HG03159 (cell line): ENCODE measurements at regions not wholly inside any gene's neighbourhood (a gene's known extent, or its start where the extent isn't known, plus 50 kb on each side); places are given as distances from the start of the nearest gene placed in this dataset.

Source experiments
- ATAC-seq: cut with Tn5 transposase; IDR thresholded peaks from one replicate; pipeline ENCODE4 v1.9.1; 2021; ENCODE audit warnings: mild to moderate bottlenecking, moderate library complexity; ENCODE audit not compliant: unreplicated experiment

DNA sequence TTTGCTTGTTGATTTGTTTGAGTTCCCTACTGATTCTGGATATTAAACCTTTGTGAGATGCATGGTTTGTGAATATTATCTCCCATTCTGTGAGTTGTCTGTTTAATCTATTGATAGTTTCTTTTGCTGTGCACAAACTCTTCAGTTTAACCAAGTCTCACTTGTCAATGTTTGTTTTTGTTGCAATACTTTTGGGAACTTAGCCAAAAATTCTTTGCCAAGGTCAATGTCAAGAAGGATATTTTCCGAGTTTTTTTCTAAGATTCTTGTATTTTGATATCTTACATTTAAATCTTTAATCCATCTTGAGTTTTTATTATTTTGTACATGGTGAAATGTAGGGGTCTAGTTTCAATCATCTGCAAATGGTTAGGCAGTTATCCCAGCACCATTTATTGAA lies 1230.7 kb upstream of the NCAM2 start:
- no peak for ATAC-seq

DNA sequence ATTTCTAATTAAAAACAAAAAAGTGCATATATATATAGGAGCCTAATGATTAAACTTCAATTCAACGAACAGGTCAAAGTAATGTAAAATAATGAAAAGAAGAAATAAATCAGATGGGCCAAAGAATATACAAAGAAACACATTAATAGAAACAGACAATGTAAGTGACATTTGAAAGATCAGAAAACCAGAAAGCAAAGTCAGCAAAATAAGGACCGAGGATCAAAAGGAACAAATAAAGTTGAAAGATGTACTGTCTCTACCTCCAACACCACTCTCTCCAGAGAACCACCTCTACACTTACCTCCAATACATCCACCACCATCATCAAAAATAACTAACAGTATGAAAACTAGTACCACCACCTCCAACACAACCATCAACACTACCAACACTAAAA lies 1226.3 kb upstream of the NCAM2 start:
- no peak for ATAC-seq

DNA sequence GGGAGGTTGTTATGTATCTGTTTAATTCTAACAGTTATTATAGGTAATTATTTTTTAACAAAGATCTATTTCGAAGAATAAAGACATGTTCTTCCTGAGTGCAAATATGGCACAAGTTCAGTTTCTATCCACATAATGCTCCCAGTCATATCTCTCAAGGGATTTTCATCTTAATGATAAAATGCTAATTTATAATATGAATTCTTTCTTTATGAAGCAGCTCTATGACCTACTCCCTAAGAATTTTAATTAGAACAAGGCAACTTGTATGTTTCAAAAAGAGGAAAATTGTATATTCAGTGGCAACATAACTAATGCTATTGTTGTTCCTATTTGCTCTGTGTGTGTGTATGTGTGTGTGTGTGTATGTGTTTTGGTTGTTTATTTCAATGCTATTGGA lies 1222.1 kb upstream of the NCAM2 start:
- no peak for ATAC-seq

DNA sequence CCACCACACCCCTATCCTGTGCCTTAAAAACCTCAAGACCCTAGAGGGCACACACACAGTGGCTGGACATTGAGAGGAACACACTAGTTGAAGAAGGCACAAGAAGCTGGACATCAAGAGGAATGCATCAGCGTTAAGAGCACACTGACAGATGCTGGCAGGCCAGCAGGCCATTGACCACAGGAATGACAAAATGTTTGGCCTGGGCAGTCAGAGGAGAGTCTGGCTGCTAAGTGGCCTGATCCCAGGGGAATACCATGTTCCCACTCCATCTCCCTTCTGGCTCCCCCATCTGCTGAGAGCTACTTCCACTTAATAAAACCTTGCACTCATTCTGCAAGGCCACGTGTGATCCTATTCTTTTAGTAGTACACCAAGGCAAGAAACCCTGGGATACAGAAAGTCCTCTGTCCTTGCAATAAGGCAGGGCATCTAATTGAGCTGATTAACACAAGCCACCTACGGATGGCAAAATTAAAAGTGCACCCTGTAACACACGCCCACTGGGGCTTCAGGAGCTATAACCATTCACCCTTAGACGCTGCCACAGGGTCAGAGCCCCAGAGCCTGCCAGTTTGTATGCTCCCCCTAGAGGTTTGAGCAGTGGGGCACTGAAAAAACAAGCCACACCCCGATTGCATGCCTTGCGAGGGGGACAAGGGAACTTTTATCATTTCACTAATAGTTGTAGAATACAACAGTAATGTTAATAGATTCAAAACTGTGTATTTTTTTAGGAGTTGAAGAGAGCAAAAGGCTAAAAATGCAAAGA lies 1216.1 kb upstream of the NCAM2 start:
- ATAC-seq = no peak

DNA sequence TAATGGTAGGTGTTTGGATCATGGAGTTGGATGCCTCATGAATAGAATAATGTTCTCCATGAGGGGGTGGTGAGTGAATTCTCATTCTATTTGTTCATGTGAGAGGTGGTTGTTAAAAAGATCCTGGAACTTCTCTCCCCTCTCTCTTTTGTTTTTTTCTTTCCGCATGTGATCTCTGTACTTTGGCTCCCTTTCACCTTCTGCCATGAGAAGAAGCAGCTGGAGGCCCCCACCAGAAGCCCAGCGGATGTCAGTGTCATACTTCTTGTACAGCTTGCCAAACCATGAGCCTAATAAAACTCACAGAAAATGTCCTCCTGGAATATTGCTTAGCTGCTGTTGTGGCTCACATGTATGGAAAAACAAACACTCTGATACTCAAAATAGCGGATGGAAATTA lies 1212.3 kb upstream of the NCAM2 start:
- ATAC-seq = no peak

DNA sequence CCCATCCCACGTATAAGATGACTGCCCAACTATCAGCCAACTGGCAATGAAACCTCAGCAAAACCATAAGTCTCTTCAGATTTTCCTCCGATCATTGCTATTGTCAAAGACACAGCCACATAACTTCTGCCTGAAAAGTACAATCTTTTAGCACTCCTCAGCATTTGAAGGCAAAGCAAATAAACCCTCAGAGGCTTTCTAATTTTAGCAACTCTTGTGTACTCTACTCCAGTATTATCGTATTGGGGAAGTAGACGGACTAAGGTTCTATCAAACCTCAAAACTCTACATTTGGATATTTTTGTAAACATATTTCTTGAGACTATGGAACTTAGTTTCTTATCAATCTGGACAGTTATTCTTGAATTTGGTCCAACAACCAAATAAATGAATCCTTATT lies 1206.2 kb upstream of the NCAM2 start:
- no peak for ATAC-seq

DNA sequence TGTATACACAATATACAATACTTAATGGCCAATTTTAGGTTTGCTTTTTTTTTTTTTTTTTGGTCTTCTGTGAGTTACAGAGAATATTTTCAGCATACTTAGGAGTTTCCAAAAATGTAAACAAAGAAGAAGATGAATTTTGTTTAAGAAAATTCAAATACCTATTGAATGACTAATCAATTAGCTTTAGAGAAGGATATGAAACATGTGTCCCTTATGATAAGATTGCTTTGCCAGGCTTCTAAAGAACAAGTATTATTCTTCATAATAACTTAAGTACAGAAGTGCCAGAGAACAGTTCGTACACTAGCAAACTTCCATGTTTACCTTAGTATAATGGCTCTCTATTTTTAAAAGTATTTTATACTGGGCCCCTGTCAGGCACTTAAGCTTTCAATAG lies 1191.0 kb upstream of the NCAM2 start:
- no peak for ATAC-seq

DNA sequence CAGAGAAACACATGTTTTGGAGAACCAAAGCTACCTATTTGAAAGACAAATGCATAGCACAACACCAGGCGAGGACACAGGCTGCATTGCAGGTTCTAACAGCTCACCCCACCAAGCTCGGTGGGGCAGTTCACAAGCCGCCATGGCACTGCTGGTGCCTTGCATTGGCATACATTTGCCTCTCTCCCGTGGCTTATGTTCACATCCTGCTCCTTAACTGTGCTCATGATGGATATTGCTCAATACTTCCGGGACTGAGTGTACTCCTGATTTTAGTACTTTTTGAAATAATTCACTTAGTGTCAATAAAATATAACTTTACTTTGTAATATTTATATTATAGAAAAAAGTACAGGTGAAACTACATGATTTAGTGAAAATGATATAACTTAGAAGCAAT lies 1187.4 kb upstream of the NCAM2 start:
- no peak for ATAC-seq

DNA sequence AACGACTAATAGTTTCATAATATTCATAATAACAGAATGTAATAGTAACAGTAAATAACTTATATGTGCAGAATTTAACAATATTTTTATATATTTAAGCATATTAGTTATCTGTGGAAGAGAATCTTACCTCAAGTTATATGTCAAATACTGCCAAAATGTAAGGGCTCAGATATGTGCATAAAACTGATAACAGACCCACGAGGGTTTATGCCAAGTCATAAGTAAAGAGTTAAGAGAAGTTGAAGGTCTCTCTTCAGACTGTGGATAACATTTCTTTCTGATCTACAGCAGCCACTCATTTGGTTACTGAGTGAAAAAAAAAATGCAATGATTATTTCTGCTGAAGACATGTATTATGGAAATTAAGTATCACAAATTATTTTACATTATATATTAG lies 1167.8 kb upstream of the NCAM2 start:
- no peak for ATAC-seq

DNA sequence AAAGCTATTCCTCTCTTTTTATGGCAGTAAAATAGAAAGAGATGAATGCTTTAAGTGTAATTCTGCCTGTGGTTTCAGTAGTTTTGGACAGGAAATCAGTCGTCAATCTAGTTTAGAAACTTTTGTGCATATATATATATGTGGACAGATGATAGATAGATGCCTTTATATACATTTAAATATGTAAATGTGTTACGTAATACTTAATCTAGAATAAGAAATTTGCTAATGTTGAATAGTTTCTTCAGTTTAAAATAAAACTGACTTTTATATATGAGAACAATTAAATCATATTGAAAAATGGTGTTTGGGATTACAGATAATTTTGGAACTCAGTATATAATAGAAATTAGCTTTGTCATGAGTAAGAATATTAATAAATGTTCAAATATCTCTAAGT lies 1165.7 kb upstream of the NCAM2 start:
- ATAC-seq = no peak

DNA sequence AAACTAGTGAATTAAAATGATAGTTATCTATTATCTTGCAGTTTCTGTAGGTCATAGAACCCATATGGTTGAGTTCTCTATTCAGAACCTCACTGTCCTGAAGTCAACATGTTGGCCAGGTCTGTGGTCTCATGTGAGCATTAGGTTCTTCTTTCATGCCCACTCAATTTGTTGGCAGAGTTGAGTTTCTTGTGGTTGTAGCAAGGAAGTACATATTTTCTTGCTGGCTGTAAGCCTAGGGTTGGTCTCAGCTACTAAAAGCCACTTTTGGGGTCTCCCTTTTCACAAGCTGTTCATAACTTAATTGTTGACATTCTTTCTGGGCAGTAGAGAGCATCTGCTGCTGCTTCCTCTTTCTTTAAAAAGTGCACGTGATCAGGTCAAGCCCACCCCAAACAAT lies 1165.1 kb upstream of the NCAM2 start:
- no peak for ATAC-seq

DNA sequence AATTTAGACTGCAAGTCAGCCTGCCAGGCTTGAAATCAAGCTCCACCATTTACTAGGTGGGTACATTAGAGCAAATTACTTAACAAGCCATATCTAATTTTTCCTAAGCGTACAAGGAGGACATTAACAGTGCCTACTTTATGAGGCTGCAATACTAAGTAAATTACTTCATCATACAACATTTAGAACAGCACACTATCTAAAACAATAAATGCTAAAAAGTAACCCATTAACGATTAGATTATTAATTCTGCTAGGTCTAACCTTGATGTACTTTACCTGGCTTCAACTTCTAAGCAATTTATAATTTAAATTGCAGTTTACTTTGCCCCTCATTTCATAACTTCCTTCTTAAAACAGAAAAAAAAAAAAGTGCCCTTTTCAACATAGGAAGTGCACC lies 1155.6 kb upstream of the NCAM2 start:
- ATAC-seq = no peak

DNA sequence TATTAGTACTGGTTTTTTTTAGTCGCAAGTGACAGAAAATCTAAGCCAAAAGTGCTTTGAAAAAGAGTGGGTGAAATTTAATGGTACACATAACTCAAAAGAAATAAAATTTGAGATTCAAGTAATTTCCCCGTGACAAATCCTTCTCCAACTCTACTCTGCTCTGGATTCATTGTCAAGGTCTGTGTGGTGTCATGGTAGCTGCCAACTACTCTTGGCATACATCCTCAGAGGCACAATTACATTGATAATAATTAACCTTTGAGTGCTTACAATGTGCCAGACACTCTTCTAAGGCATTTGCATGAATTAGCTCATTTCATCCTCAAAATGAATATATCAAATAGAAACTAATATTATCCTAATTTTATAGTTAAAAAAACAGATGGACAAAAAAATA lies 1153.9 kb upstream of the NCAM2 start:
- ATAC-seq = no peak

DNA sequence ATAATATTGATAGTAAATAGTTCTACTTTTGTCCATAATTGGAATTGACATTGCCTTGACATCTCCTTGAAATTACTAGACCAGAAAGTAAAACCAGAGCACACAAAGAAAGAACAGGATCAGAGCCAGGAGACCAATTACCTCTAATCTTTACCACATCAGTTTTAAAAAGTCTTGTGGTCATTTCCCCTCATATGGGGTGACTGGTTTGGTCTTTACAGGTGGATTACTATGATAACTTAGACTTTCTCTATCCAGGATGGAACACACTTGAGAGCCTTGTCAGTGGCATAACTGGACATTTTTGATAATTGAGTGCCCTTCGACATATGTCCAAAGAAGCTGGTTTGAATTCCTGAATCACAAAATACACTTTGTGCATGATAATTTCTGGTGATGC lies 1148.1 kb upstream of the NCAM2 start:
- no peak for ATAC-seq

DNA sequence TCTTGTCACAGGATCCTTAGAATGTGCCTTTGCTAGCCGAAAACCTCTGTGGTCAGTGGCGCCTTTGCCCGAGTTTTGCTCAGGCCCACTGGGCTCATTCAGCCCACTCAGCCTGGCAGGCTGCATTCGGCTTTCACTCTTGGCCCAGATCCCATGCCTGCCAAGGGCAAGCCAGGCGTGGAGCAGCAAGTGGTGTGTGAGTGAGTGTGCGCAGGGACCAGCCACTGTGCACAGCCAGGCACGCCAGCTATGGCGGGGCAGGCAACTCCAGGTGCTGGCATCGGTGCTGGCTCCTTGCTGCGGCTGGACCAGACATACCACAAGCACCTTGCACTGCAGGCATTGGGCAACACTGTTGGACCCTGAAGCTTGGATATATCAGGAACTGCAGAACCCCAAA lies 1145.1 kb upstream of the NCAM2 start:
- no peak for ATAC-seq

DNA sequence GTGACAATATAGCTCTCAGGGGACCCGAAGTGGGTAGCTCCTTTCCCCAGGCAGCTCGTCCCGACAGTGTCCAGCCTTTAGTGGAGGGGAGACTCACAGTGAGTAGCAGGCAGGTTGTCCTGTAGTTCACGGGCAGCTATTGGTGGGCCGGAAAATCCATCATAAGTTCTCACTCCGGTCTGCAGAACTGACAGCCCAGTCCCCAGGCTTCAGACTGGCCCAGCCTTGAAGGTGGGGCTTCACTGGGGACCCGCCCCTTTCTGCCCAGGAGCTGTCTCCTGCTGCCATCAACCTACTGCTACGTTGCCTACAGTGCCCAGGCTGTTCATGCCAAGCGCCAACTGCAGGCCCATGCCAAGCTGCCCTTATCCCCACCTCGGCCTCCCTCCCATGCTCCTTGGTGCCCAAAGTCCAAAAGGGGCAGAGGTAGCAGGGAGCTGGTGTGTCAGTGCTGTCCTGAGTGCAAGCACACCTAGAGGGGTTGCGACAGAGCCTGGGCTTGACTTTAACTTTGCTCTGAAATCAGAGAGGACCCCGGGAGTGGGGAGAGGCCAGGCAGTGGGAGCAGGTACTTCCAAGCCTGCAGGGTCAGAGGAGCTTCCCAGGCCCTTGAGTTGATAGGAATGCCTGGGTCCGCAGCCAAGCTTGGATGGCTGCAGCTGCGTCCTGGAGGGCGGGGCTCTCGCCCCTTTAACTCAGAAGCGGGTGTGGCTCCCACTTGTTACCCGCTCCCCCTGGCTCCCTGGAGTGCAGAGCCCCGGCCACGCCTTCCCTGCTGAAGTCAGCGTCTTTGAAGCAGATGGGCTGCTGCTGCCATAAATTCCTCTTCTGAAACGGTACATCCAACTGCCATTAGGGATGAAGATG lies 1144.3 kb upstream of the NCAM2 start:
- ATAC-seq = no peak

DNA sequence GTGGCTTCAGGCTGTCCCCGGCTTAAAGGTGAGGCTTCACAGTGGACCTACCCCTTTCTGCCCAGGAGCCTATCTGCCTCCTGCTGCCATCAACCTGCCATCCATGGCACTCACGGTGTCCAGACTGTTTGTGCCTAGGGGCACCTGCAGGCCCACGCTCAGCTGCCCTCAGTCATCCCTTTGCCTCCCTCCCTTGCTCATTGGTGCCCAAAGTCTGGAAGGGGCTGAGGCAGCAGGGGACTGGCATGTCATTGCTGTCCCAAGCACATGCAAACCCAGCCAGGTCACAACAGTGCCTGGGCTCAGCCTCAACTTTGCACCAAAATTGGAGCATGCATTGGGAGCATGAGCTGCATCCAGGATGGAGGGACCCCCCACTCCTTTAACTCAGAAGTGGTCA lies 1142.7 kb upstream of the NCAM2 start:
- no peak for ATAC-seq

DNA sequence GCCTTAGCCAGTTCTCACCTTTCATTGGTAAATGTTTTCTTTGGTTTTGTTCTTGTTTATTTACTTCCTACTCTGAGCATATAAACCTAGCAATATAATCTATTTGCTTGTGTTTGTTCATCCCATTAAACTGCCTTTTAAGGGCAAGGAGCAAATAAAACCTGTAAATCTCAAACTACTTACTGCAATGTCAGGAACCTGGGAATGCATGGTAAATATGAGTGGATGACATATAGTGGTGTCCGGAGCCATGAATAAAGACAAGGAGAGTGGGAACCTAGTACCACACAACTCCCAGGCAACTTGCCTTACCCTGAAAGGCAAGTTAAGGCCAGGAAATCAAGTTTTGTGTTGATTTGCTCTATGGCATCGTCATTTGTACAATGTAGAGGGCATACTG lies 1133.7 kb upstream of the NCAM2 start:
- ATAC-seq = no peak

DNA sequence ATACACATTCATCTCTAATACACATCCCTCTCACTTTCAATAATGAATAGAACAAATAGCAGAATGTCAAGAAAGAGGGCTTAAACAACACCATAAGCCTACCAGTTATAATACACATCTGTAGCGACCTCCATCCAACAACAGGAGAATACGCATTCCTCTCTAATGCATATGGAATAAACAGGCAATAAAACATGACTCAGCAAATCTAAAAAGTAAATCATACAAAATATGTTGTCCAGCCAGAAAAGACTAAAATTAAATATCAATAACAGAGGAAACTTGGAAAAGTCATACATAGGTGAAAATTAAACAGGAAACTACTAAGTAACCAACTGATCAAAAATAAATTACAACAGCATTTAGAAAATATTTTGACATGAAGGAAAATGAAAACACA lies 1127.5 kb upstream of the NCAM2 start:
- no peak for ATAC-seq

DNA sequence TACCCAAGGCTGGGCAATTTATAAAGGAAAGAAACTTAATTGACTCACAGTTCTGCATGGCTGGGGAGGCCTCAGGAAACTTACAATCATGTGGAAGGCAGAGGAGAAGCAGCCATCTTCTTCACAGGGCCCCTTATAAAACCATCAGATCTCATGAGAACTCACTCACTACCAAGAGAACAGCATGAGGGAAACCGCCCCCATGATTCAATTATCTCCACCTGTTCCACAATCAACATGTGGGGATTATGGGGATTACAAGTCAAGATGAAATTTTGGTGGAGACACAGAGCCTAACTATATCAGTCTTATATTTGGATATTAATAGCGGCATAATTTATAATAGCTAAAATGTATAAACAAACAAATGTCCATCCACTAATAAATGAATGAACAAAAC lies 1123.7 kb upstream of the NCAM2 start:
- ATAC-seq = no peak

DNA sequence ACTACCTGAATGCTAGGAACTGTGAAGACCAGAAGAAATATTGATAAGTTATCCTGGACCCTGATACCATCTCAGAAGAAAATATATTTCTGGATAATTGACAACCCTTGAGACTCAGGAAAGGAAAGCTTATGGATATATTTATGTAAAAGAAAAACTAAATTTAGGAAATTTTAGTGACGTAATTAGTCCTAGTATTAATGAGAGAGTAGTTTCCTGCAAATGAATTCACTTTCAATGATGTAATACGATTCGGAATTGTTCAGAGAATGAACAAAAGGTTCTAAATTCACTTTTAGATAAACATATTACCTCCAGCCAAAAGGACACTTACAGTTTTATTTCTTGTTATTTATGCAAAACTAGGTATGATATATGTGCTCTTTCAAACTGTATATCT lies 1120.1 kb upstream of the NCAM2 start:
- ATAC-seq = no peak

DNA sequence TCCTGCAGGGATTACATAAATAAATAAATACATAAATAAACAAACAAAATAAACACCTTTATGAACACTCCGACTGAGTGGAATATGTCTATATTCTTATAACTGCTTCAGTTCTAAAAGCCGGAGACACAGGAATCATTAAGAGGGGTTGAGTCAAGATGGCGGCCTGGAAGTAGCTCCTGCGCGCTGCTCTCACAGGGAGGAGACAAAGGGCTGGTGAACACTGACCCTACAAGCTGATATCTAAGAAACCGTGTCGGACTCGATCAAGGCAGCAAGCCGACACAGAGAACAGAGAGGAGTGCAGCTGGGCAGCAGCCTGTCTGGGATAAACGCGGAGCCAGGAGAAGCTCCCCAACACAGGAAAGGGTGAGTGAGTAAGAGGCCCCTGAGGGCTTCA lies 1098.6 kb upstream of the NCAM2 start:
- no peak for ATAC-seq
